Nephron progenitor cell (in vitro differentiated cells): ENCODE measurements at regions not wholly inside any gene's neighbourhood (a gene's known extent, or its start where the extent isn't known, plus 50 kb on each side); places are given as distances from the start of the nearest gene placed in this dataset.

ENCODE experiments used
- DNase-seq: peaks from one replicate; pipeline ENCODE4 v3.0.0; 2021
- H3K27ac Mint-ChIP-seq: 2 replicates; pipeline ENCODE4 v1.8.0; 2021; ENCODE audit warnings: mild to moderate bottlenecking, moderate library complexity, mixed read lengths
- H3K27me3 Mint-ChIP-seq: 2 replicates; pipeline ENCODE4 v1.8.0; 2021; ENCODE audit warnings: mild to moderate bottlenecking, low read depth, mixed read lengths; ENCODE audit not compliant: poor library complexity
- H3K36me3 Mint-ChIP-seq: 2 replicates; pipeline ENCODE4 v1.8.0; 2021; ENCODE audit warnings: low read depth, mixed read lengths
- H3K4me1 Mint-ChIP-seq: 2 replicates; pipeline ENCODE4 v1.8.0; 2021; ENCODE audit warnings: mixed read lengths
- H3K4me3 Mint-ChIP-seq: 2 replicates; pipeline ENCODE4 v1.8.0; 2021; ENCODE audit warnings: mild to moderate bottlenecking, moderate library complexity, mixed read lengths
- H3K9me3 Mint-ChIP-seq: 2 replicates; pipeline ENCODE4 v1.8.0; 2021; ENCODE audit warnings: mild to moderate bottlenecking, moderate library complexity, mixed read lengths
- TF ChIP-seq, protein P1 (sequence below): fragments of 200-600 bp; sonication (generic); IDR thresholded peaks from 2 replicates; pipeline ENCODE4 v1.5.0; 2021; ENCODE audit warnings: antibody characterized with exemption

DNA sequence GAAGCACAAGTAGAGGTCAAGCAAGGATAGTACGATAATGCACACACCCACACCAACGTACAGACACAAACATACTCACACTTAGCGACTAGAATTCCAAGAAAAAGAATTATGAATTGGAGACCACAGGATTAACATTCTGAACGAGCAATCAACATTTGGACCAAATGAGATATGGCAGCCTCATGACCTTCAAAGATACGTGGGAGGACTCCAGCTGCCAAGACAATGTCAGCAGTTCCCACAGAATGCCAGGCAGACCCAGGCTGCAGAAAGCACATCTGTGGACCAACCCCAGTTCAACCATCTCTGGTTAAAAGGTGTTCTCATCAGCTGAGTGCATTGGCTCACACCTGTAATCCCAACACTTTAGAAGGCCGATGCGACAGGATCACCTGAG lies 187.6 kb upstream of the GRAMD2B start:
- Mint-ChIP-seq H3K9me3 (peaks cover 18% of the 10 kb centered on the region), H3K4me3 (no peak overlapping the region), H3K27me3 (peaks cover 4% of the 10 kb centered on the region), H3K36me3 (peaks cover 5% of the 10 kb centered on the region), H3K27ac (no peak overlapping the region), H3K4me1 (peaks cover 23% of the 10 kb centered on the region)
- DNase-seq, result no peak
- TF ChIP-seq, protein P1, sequence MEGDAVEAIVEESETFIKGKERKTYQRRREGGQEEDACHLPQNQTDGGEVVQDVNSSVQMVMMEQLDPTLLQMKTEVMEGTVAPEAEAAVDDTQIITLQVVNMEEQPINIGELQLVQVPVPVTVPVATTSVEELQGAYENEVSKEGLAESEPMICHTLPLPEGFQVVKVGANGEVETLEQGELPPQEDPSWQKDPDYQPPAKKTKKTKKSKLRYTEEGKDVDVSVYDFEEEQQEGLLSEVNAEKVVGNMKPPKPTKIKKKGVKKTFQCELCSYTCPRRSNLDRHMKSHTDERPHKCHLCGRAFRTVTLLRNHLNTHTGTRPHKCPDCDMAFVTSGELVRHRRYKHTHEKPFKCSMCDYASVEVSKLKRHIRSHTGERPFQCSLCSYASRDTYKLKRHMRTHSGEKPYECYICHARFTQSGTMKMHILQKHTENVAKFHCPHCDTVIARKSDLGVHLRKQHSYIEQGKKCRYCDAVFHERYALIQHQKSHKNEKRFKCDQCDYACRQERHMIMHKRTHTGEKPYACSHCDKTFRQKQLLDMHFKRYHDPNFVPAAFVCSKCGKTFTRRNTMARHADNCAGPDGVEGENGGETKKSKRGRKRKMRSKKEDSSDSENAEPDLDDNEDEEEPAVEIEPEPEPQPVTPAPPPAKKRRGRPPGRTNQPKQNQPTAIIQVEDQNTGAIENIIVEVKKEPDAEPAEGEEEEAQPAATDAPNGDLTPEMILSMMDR, result no peak

DNA sequence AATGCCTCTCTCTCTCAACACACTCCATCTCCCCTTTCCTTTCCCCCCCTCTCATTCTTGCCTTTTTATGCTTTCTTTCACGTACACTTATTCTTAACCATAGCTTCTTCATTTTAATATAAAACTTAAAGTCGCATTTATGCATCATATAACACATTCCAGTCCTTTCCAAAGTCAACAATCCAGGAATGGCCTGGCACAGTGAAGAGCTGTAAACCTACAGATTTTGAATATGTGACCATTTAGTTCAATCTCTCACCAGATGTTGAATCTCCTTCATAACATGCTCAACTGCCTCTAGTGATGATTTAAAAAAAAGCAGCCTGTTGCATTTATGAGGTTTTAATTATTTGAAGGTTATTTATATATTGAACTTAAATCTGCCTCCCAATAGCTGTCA lies 186.2 kb upstream of the GRAMD2B start:
- H3K27ac Mint-ChIP-seq, result no peak overlapping the region
- H3K9me3 Mint-ChIP-seq, result peaks cover 5% of the 10 kb centered on the region
- H3K4me1 Mint-ChIP-seq, result peaks cover 23% of the 10 kb centered on the region
- H3K36me3 Mint-ChIP-seq, result no peaks in the 10 kb centered on the region
- DNase-seq, result no peak
- TF ChIP-seq, protein P1, result no peak
- peaks cover 4% of the 10 kb centered on the region for H3K27me3 Mint-ChIP-seq
- H3K4me3 Mint-ChIP-seq, result no peak overlapping the region

DNA sequence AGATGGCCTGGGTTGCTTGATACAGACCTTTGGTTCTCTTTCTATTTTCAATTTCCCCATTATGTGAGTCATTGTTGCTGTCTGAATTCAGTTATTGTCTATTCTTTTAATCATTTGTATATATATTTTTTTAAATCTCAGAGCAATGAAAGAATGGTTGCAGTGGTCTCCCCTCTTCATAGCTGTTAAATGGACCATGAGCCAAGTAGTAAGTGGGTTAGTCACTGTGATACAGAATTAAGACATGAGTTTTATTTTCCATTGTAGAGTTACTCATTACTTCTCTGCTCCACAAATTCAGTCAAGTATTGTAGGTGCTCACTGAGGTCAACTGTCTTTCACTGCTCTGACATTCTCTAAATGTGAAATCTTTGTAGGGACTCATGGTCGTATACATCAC lies 174.6 kb upstream of the GRAMD2B start:
- no peak for DNase-seq
- H3K4me1 Mint-ChIP-seq, result no peaks in the 10 kb centered on the region
- H3K4me3 Mint-ChIP-seq, result no peak overlapping the region
- no peaks in the 10 kb centered on the region for H3K36me3 Mint-ChIP-seq
- TF ChIP-seq, protein P1, result no peak
- peaks cover 17% of the 10 kb centered on the region for H3K9me3 Mint-ChIP-seq
- no peaks in the 10 kb centered on the region for H3K27me3 Mint-ChIP-seq
- no peak overlapping the region for H3K27ac Mint-ChIP-seq

DNA sequence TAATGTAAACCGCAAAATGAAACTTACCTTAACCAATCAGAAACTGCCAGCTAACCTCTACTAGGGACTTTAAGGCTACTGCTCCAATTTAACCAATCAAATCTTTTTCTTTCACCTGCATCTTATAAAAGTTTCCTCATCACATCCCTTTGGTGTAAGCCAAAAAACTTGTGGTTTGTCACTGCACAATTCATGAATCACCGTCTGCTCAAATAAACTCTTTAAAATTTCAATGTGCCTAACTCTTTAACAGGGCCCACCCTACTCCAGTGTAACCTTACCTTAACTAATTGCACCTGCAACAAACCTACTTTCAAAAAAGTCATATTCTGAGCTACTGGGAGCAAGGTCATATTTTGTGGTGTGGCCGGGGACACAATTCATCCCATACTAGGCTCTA lies 172.2 kb upstream of the GRAMD2B start:
- Mint-ChIP-seq H3K9me3 (peaks cover 17% of the 10 kb centered on the region), H3K27ac (no peak overlapping the region), H3K36me3 (no peaks in the 10 kb centered on the region), H3K27me3 (no peaks in the 10 kb centered on the region), H3K4me3 (no peak overlapping the region), H3K4me1 (no peaks in the 10 kb centered on the region)
- DNase-seq, result no peak
- TF ChIP-seq, protein P1, result no peak

DNA sequence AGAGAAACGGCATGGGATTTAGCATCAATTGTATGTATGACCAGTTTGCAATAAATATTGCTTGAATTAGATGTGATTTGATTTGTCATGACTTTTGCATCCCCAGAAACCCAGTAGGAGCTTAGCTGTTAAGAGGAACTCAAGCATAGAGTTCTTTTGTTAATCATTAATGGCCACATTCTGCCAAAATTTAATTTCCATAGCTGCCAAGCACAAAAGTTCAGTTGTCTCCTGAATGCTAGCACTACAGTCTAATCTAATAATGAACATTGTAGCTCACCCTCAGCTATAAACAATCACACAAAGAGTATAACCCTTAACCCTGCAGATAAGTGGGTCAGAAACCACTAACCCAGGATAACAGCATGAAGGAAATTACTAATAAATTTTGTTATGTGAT lies 169.8 kb upstream of the GRAMD2B start:
- TF ChIP-seq, protein P1, result no peak

DNA sequence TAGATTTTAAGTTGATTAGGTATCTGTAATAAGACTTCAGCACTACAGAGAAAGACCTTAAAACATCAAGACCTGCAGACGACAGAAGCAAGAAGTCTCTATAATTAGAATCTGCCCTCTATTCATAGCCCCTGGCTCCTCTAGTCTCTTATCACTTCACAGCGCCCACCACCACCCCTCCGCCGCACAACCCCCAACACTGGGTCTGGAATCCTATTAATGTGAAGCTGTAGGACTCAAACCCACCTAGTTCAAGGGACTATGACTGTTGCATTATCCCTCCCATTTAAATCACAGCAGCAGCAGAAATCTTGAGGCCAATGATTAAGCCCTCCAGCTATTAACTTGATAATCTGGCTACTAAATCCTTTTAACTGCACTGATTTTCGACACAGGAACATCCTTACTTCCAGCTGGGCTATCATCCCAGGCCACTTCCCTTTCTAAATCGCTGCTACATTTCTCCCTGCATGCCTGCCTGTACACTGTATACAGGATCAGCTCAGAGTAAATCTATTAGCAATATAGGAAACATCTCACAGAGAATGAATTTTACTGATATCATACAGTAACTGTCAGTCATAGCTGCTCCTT lies 159.5 kb upstream of the GRAMD2B start:
- H3K27ac Mint-ChIP-seq, result no peak overlapping the region
- H3K36me3 Mint-ChIP-seq, result peaks cover 19% of the 10 kb centered on the region
- peaks cover 13% of the 10 kb centered on the region for H3K27me3 Mint-ChIP-seq
- no peak overlapping the region for H3K4me3 Mint-ChIP-seq
- no peak for DNase-seq
- H3K4me1 Mint-ChIP-seq, result peaks cover 6% of the 10 kb centered on the region
- peaks cover 53% of the 10 kb centered on the region for H3K9me3 Mint-ChIP-seq
- TF ChIP-seq, protein P1, result no peak

More for the DNA sequence above, 169.8 kb upstream of the GRAMD2B start:
- H3K36me3 Mint-ChIP-seq, result peaks cover 11% of the 10 kb centered on the region
- no peak overlapping the region for H3K4me3 Mint-ChIP-seq
- H3K4me1 Mint-ChIP-seq, result no peaks in the 10 kb centered on the region
- peaks cover 6% of the 10 kb centered on the region for H3K27me3 Mint-ChIP-seq
- no peak overlapping the region for H3K27ac Mint-ChIP-seq
- DNase-seq, result no peak
- H3K9me3 Mint-ChIP-seq, result peaks cover 26% of the 10 kb centered on the region
